HG03457 (cell line): ENCODE measurements at regions not wholly inside any gene's neighbourhood (a gene's known extent, or its start where the extent isn't known, plus 50 kb on each side); places are given as distances from the start of the nearest gene placed in this dataset.
A peak's percentile ranks its signal among the peaks of the same experiment; 100 is the strongest.
"Not testable (repeated sequence)": the region's sequence is repeated elsewhere in the genome, so short reads cannot be mapped to it uniquely, and the experiment has no call there.

ENCODE experiments used
- ATAC-seq: cut with Tn5 transposase; IDR thresholded peaks from one replicate; pipeline ENCODE4 v1.9.1; 2021; ENCODE audit warnings: moderate number of reproducible peaks; ENCODE audit not compliant: unreplicated experiment

DNA sequence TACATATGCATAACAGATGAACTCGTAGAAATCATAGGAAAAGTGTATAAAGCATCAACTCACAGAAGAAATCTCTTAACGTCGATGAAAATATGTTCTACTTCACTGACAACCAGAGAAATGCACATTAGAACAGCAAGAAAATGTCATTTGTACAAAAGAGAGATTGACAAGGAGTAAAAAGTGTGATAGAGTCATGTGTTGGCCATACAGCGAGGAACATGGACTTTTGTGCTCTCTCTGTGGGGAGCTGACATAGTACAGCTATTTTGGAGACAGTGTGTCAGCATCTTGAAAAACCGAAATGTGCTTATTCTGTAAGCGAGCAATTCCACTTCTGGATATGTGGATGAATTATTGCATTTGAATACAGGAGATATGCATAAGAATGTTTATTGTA, 477.9 kb downstream of the ICE1 start:
- ATAC-seq = no peak

DNA sequence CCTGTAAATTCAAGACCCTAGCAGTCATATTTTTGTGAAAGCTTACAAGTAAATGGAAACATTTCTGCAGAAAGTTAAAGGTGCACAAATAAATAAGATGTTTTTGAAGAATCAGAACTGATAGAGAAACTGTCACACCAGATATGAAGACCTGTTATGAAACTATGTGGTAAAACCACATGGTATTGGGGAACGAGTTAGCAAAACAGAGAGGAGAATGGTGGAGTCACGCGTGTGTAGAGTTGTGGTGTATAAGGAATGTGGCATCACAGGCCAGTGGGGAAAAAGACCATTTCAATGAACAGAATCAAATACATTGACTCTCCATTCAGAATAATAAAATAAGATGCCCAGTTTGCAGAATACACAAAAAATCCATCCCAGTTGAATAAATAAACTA, 477.2 kb downstream of the ICE1 start:
- ATAC-seq = no peak

DNA sequence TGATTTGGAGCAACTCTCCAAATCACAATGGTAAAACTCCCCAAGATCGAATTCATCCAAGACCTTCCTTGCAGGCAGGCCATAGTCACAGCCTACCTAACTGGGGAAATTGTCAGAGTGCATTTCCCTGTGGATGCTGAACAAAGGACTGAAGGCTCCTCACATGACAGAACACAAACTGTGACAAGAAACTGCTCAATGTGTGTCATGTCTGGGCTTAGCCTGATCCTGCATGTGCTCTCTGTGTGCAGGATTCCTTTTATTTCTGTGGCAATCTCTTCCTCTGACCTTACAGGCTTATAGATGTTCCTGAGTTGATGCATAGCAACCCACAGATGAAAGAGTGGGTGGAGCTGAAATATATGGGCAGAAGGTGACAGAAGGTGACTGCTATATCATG, 465.8 kb downstream of the ICE1 start:
- no peak for ATAC-seq

DNA sequence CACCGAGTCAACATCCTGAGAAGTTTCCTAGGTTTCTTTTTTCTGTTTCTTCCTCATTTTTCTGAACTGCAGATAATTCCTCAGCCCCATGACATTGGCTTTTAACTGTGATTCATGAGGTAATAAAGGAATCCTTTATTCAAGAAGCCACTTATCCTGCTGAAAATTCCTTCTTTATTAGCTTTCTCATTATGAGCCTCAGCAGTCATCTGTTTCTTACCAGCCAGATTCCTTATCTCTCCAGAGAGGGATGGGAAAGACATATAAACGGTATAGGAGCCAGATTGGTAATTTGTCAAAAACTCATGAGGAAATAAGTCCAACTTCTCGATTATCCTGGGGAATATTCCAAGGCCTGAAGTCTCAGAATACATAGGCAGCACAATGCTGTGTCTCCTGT, 465.4 kb downstream of the ICE1 start:
- no peak for ATAC-seq

DNA sequence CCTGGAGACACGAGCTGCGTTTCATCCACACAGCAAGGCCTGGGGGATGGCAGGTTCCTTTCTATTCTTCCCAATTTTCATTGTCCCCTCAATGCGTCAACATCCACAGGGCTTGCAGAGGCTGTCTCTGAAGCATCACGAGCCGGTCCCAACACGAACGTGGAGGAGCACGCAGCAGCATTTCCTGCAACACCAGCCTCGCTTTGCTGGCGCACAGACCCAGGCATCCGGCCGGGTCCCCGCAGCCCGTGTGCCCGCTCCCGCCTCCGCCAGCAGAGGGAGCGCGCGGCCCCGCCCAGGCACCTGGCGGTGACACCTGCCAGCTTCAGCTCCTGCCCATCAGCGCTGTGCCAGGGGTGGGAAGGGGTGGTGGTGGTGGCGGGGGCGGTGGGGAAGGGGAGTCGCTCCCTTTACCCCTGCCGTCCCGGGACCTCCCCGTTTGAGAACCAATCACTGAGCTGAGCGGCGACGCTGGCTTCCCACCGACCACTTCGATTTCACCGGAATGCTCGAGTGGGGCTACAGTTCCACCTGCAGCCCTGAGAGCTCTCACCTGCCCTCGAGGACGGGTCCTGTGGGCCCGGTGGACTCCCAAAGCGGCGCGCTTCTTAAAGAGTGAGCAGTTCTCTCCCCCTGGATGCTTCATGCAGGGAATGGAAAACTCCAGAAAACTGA, 464.5 kb downstream of the ICE1 start:
- ATAC-seq = peak; percentile 63

DNA sequence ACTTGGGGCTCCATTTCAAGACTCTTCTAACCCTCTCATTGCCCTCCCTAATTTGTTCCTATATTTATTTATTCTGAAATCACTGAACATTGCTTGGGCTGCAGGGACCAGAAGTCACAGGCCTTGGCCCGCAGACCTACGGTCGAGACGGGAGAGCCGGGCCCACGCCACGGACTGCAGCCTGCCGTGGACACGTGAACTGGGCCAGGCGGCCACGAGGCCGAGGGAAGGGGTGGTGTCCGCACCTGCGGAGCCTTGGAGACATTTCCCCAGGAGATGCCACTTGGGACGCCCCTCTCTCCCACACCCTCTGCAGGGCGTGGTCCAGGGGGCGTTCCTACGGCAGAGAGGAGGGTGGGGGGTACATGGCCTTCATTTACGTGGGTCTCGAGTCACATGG, 463.9 kb downstream of the ICE1 start:
- ATAC-seq = no peak

DNA sequence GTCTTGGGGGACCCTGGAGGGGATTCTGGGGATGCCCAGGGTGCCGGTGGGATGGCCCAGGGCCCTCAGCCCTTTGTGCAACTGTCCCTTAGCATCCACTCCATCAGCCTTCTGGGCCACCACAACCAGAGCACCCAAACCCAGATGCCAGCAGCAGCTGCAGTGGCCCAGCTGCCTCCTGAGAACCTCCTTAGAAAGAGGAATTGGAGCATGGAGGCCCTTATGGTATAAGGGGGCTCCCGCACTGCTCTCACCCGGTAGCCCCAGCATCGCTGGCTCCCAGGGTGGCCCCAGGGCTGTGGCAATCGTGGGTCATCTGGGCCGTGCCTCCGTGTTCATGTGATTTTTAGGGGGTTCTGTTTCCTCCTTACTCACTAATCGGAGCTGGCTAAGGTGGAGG, 463.3 kb downstream of the ICE1 start:
- no peak for ATAC-seq

DNA sequence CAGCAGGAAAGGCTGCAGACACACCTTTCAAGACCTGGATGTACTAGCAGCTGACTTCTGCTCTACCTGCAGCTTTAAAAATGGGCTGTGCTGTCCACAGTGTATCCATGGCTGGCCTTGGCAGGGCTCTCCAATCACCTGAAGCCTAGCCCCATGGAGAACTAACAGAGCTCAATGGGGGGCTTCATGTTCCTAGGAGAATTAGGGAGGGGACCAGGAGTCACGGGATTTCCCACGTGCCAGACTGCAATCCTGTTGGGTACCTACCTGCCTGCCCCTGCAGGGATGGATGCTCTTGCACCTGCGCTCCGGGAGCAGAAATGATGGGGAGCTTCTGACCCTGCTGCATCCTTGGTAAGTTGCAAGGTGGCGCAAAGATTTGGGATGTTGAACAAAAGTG, 462.1 kb downstream of the ICE1 start:
- ATAC-seq = no peak

DNA sequence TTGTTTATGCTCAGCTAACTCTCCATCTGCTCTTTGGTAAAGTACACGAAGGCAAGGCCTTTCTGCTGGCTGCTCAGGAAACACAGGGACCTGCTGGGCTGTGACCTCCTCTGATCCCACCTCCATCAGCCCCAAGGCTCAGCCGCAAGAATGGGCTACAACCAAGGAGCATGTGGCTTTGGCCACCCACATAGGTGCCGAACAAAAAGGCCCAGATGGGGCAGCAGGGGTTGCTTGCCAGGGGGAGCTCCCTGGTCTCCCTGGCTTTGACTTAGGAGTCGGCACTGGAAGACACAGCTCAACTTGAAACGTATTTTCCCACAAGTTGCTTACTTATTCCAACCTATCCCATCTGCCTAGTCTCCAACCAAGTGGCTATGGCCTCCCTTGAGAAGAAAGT, 461.1 kb downstream of the ICE1 start:
- ATAC-seq = no peak

DNA sequence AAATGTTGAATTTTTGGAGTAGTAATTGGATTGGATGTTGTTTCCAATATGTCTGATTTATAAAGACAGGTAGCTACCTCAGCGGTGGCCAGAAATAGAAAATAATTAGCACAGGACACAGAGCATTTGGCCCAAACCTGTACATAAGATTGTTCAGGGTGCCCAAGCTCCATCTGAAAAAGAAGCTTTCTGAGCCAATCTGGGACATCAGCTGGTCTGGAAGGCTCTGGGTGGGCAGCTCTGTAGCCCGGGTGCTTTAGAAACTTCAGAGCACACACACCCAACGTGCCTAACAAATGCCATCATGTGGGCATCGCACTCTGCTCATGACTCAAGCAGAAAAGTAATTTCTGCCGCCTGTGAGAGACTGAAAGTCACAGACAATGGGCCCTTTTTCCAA, 460.7 kb downstream of the ICE1 start:
- no peak for ATAC-seq

DNA sequence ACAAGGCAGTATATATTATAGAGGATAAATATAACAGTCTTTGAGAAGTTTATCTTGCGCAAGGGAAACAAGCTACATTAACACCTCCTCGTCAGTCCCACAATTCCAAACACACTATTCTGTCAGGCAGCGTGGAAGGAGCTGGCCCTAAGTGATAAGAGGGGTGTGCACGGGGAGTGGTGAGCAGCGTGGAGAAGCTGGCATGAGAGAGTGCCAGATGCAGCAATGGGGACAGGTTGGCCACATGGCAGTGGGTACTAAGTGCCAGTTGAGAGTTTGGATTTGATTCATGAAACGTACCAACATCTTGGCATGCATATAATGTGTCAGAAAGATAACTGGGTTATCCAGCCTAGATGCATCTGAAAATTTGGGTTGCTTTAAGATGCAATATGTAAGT, 460.2 kb downstream of the ICE1 start:
- ATAC-seq = no peak

DNA sequence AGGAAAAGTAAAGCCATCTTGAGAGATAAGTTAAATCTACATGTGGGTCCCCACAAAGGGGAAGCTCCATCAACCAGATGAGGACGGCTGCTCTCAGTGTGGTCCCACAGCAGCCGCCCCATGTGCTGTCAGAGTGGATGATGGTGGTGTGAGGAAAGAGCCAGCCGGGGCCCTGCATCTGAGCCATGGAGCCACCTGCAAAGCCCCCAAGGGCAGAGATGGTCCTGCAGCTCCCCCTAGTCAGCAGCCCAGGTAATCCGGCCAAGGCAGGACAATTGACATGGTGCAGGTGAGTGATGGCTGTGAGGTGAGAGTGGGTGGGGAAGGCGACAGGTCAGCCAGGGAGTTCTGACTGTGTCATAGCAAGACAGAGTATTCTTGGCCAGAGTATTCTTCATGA, 458.8 kb downstream of the ICE1 start:
- no peak for ATAC-seq

DNA sequence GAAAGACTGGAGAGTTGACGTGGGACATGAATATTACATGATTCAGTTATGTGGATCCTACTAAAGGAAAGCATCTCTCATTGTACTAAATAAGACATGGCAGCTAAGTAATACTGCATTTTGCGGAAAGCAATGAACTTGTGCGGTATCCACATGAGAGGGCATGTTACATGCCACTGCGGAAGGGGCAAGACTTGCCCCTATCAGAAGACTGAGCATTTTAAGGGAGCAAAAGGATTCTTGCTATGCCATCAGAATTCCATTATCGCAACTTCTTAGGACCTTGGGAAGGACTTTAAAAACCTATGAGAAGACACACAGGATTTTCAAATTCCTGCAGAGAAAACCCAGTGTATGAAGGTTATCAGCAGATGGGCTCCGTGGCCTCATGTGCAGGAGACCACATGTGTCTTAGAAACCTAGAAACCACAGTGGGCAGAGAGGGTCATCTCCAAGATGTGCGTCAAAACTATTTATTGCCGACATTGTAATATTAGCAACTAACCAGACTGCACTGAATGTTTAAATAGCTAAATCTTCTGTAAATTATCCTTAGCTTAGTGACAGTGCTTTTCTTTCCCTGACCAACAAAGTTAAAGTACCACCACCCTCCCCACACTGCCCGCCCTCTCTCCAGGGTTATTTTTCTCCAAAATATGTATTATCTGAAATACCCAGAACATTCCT, 457.7 kb downstream of the ICE1 start:
- no peak for ATAC-seq

DNA sequence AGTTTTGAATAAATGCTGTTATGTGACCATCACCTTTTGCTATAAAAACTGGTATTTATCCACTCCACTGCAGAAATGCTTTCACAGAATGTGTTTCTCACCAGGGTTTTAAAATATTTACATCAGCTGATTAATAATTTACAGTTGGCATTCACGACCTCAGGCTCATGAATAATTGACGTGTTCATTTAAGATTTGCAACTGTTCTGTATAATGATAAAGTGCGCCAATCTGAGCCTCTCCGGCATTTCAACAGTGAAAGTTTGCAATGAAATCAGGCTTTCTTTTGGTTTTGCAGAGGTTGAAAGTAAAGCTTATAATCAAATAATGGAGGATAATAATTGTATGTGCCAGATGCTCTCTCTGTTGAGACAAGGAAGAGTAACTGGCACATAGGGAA, 434.9 kb downstream of the ICE1 start:
- ATAC-seq = no peak

DNA sequence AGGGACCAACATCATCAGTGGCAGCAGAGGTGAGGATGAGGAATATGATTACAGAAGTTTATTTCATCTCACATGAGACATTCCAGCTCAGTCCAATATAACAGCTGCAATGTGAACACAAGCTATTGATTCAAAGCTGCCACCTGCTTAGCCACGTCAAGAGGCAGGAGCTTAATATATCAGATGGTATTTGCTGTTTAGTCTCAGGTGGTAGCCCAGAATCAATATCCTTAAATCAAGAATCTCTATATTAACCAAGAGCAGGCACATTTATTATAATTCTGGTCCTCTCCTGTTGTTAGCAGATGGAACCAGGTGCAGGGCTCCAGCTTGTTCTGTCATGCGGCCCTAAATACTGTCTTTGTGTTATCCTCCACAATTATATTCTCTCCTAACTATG, 431.6 kb downstream of the ICE1 start:
- no peak for ATAC-seq

DNA sequence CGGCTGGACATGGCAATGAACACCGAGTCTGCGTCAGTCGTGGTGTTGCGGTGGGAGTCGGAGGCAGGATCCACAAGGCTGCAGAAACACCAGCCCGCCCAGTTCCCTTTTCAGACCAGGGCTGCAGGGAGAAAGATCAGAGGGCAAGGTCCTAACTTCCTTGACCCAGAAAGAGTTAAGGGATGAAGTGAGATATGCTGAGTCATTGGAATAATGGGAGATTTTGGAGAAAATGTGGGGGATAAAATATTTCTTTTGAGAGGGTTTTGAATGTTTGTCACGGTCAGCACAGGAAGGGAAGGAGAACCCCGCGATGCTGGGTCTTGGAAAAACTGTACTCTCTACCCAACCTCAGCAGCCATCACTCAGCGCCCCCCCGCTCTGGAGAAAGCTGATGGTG, 416.0 kb downstream of the ICE1 start:
- ATAC-seq = no peak

DNA sequence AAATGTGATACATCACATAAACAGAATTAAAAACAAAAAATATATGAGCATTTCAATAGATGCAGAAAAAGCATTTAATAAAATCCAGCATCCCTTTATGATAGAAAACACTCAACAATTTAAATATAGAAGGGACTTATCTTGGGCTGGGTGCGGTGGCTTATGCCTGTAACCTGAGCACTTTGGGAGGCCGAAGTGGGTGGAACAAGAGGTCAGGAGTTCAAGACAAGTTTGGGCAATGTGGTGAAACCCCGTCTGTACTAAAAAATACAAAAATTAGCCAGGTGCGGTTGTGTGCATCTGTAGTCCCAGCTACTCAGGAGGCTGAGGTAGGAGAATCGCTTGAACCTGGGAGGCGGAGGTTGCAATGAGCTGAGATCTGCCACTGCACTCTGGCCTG, 409.1 kb downstream of the ICE1 start:
- ATAC-seq = not testable (repeated sequence)

DNA sequence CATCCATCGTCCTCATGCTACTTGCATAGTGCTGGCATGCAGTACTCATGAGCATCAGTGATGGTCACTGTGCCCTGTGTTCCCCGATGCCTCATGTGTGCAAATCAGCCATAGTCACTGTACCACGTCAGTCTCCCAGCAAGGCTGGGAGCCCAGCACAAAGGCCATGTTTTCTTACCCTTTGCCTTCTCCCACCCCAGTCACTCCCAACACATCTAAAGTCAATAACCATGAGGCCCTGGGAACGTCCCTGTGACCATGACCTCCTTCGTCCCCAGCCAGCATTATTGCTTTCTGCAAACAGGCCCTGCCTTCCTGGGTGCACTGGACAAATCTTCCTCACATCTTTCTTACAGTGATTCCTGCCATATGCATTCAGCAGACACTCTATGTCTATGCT, 406.1 kb downstream of the ICE1 start:
- ATAC-seq = no peak

DNA sequence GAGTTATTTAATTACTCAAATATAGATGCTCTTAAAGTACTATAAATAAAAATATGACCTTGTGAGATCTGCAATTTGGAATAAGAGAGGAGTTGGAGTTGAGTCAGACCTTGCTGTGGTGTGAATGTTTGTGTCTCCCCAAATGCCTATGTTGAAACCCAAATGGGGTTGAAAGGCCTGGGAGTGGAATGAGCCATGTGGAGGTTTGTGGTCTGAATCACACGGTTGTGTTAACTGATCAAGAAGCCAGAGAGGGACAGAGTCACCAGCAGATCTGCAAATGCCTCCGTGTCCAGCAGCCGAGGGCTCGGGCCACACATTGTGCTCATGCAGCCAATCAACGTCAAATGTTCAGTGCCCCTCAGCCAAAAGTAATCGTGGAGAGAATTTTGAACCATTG, 404.4 kb downstream of the ICE1 start:
- ATAC-seq = no peak

DNA sequence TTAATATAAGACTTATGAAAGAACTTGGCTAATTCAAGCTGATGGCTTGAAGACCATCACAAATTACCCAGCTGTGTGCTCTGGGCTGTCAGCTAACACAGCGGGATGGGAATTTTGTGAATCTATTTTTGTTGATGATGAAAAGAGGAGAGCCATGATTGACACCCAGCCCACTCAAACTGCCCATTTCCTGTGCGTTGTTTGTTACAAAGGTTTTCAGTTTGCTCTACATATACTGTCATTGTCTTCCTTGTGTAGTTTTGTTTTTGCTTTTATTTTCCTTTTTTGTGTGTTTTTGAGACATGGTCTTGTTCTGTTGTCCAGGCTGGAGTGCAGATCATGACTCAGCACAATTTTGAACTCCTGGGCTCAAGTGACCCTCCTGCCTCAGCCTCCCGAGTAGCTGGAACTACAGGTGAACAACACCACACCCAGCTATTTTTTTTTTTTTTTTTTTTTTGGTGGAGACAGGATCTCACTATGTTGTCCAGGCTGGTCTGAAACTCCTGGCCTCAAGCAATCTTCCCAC, 400.3 kb downstream of the ICE1 start:
- ATAC-seq = no peak

DNA sequence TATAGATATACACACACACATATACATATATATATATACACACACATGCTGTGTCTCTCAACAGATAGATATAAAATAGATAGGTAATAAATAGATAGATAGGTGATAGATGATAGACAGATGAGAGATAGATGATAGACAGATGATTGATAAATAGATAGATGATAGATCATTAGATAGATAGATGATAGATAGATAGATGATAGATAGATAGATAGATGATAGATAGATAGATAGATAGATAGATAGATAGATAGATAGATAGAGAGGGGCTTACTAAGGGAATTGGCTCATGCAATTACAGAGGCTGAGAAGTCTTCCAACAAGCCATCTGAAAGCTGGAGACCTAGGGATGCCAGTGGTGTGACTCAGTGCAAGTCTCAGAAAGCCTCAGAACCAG, 394.5 kb downstream of the ICE1 start:
- no peak for ATAC-seq

DNA sequence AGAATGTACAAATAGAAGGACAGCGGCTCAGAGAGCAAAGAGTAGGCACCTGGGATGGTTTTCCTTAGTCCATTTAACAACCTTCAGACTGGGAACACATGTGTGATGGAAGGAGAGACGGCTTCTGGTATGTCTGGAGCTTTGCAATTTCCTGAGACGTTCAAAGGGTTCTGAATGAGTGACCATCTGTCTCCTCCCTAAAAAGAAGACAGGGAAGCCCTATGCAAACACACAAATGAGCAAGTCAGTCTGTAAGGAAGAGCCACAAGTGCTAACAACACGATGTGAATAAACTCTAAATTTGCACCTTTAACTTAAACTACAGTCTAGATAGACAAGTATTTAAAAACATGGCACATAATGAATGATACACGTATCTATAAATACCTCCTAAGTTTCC, 391.0 kb downstream of the ICE1 start:
- ATAC-seq = no peak

DNA sequence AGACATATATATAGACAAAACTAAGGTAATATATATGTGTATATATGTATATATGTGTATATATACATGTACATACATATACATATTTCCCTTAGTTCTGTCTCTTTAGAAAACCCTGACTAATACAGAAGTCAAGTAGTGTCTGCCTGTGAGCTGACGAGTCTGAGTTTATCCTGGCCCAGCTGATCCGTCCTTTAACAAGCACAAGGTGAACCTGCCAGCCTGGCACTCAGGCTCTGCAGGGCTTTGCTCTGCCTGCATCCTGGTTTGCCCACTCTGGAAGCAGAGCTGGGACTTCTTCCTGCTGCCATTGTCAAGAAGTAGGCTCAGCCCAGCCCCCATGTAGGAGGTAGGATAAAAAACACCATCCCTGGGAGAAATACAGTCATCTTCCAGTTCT, 388.0 kb downstream of the ICE1 start:
- no peak for ATAC-seq
